AG04450 (cell line): ENCODE measurements at regions not wholly inside any gene's neighbourhood (a gene's known extent, or its start where the extent isn't known, plus 50 kb on each side); places are given as distances from the start of the nearest gene placed in this dataset.
"Not testable (repeated sequence)": the region's sequence is repeated elsewhere in the genome, so short reads cannot be mapped to it uniquely, and the experiment has no call there.

Experiments
- CTCF ChIA-PET: fragments of 300-600, 350-600 bp; formaldehyde crosslinking; extraction: SDS; loops from one replicate; lab custom pipeline; 2022; ENCODE audit warnings: antibody characterized with exemption, inconsistent platforms; lab: Charles Lee
- POLR2A ChIA-PET: fragments of 350-600 bp; formaldehyde crosslinking; extraction: SDS; loops from one replicate; lab custom pipeline; 2021; ENCODE audit warnings: antibody characterized with exemption, inconsistent platforms; lab: Yijun Ruan, JAX
- DNase-seq: peaks from one replicate; pipeline ENCODE4 v3.0.0-alpha.2; 2011; ENCODE audit warnings: low read depth, low spot score
- H3K27ac ChIP-seq: one replicate; pipeline ENCODE4 v1.5.1; 2012; ENCODE audit warnings: low read depth, low read length, control low read depth
- H3K27me3 ChIP-seq: one replicate; pipeline ENCODE4 v1.6.0; 2012; ENCODE audit warnings: low read length; ENCODE audit not compliant: control insufficient read depth, insufficient read depth
- H3K4me3 ChIP-seq: 2 replicates; pipeline ENCODE4 v1.5.1; 2011; ENCODE audit warnings: mild to moderate bottlenecking, low read depth, low read length, control low read depth
- H3K9me3 ChIP-seq: 2 replicates; pipeline ENCODE4 v1.5.1; 2012; ENCODE audit warnings: low read length; ENCODE audit not compliant: control insufficient read depth, insufficient read depth
- CTCF ChIP-seq: IDR thresholded peaks from 2 replicates; pipeline ENCODE4 v1.5.1; 2011; ENCODE audit warnings: low read depth, low read length, control low read depth, inconsistent platforms

GRCh38 chr13:111629016-111629415 is 308.6 kb downstream of the TEX29 start:
- TF ChIP-seq CTCF: no peak
- Histone ChIP-seq H3K27me3 (no peaks in the 10 kb centered on the region), H3K27ac (no peak overlapping the region), H3K4me3 (no peak overlapping the region), H3K9me3 (peaks cover 77% of the 10 kb centered on the region)
- ChIA-PET POLR2A (no interaction called here), CTCF (no interaction called here)
- no peak for DNase-seq

GRCh38 chr13:111629457-111629856 is 309.0 kb downstream of the TEX29 start:
- H3K4me3 ChIP-seq: no peak overlapping the region
- no peak for TF ChIP-seq CTCF
- DNase-seq: no peak
- peaks cover 73% of the 10 kb centered on the region for H3K9me3 ChIP-seq
- ChIA-PET CTCF (no interaction called here), POLR2A (no interaction called here)
- no peak overlapping the region for H3K27ac ChIP-seq
- no peaks in the 10 kb centered on the region for H3K27me3 ChIP-seq

- POLR2A ChIA-PET: no interaction called here
- H3K27me3 ChIP-seq: no peaks in the 10 kb centered on the region
- CTCF ChIA-PET: no interaction called here
Measured at GRCh38 chr13:111629926-111630325, 309.5 kb downstream of the TEX29 start.

GRCh38 chr13:111630406-111630805 is 310.0 kb downstream of the TEX29 start:
- no peak overlapping the region for H3K4me3 ChIP-seq
- H3K27me3 ChIP-seq: no peaks in the 10 kb centered on the region
- ChIA-PET CTCF (no interaction called here), POLR2A (no interaction called here)
- H3K9me3 ChIP-seq: peaks cover 71% of the 10 kb centered on the region
- no peak for DNase-seq
- H3K27ac ChIP-seq: no peak overlapping the region
- no peak for TF ChIP-seq CTCF

More at GRCh38 chr13:111629926-111630325, 309.5 kb downstream of the TEX29 start:
- H3K9me3 ChIP-seq: peaks cover 69% of the 10 kb centered on the region
- DNase-seq: no peak
- no peak overlapping the region for H3K4me3 ChIP-seq
- no peak for TF ChIP-seq CTCF
- no peak overlapping the region for H3K27ac ChIP-seq

- H3K9me3 ChIP-seq: peaks cover 70% of the 10 kb centered on the region
- DNase-seq, H3K27ac ChIP-seq, POLR2A ChIA-PET, CTCF ChIA-PET, H3K27me3 ChIP-seq, H3K4me3 ChIP-seq: not testable (repeated sequence)
Measured at GRCh38 chr13:111631271-111631670, 310.8 kb downstream of the TEX29 start.

GRCh38 chr13:111632906-111633305 is 312.5 kb downstream of the TEX29 start:
- Histone ChIP-seq H3K4me3 (no peak overlapping the region), H3K27ac (no peak overlapping the region), H3K9me3 (peaks cover 59% of the 10 kb centered on the region), H3K27me3 (no peaks in the 10 kb centered on the region)
- CTCF ChIA-PET: no interaction called here
- DNase-seq: no peak
- POLR2A ChIA-PET: no interaction called here
- no peak for TF ChIP-seq CTCF
